D721Med (cell line): ENCODE measurements at regions not wholly inside any gene's neighbourhood (a gene's known extent, or its start where the extent isn't known, plus 50 kb on each side); places are given as distances from the start of the nearest gene placed in this dataset.

Source experiments
- DNase-seq: peaks from one replicate; pipeline ENCODE4 v3.0.0; 2011; ENCODE audit warnings: low spot score; ENCODE audit not compliant: insufficient read length
- FAIRE-seq: peaks from 2 replicates; lab custom pipeline; 2011; peaks lifted over from hg19 to GRCh38; lab: Jason Lieb, UNC
- CTCF ChIP-seq: IDR thresholded peaks from 2 replicates; pipeline ENCODE4 v1.5.1; 2012; ENCODE audit warnings: mild to moderate bottlenecking, control low read depth; ENCODE audit not compliant: insufficient read depth; ENCODE audit errors: missing control alignments

DNA sequence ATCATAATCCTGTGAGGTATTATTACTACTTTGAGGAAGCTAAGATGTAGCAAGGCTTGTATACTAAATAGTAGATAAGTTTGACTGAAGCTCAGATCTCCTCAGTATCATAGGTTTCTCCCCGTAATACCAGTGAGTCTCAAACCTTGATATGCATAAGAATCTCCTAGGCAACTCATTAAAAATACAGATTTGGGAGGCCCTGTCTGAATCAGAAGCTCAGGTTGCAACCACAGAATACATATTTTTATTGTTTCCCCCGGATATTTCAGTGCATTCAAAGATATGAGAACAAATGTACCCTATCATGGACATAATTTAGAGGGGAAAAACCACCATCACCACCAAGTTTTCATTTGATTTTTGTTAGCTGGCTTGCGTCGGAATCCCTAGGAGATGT lies 242.1 kb upstream of the C2CD4B start:
- no peak for TF ChIP-seq CTCF
- no peak for DNase-seq
- FAIRE-seq: no peak

DNA sequence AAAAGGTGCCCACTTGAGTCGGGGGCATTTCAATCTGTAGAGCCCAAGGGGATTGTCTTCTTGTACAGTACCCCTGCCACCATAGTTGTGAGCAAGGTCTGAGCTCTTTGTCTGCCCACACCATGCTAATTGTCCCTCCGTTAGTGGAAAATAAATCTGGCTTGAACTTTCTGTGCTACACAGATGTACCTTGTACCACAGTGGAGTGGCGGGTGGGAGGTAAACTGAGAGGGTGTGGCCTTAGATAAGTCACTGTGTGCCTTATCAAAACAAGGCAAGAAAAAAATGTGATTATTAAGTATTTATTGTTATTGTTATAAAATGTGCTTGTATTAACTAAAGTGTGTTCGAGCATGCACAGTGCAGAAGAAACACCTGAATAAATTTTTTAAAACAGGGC lies 242.9 kb upstream of the C2CD4B start:
- DNase-seq: no peak
- TF ChIP-seq CTCF: no peak
- FAIRE-seq: no peak

DNA sequence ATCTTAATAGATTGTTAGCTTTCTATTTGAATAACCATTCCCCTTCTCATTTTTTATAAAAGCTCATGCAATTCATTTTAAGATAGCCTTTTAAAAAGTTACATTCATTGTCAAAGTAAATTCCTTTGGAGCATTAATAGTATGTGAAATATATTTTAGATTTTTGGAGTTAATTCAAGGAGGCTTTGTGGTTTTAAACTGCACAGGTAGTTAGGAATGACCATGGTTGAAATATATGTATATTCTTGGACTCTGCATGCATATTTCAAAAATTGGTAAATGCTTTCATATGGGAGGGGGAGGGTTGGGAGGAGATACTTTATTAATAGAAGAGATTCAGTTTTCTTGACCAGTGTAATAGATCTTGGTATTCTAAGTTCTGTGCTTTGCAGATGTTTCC lies 244.4 kb upstream of the C2CD4B start:
- TF ChIP-seq CTCF: no peak
- no peak for FAIRE-seq
- DNase-seq: no peak

DNA sequence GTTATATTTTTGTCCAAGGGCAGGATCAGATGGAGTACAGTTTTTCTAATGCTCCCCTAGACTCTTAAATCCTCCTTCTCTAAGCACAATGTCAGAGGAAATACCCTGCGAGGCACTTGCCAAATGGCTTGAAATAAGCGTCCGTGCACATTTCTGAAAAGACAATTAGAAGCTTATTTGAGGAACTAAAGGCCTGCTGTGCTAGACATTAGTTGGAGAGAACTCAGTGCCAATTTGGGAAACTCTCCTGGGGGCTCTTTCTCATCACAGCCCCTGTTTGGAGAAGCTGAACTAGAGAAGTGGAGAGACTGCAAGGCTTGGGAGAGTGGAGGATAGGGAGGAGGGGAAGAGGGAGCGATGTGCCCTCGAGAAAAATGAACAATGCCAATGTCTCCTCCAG lies 247.6 kb upstream of the C2CD4B start:
- no peak for FAIRE-seq
- DNase-seq: no peak
- no peak for TF ChIP-seq CTCF

- no peak for TF ChIP-seq CTCF
- DNase-seq (no peak), FAIRE-seq (no peak)
Measured at GRCh38 chr15:62413153-62413552, 248.1 kb upstream of the C2CD4B start.

- FAIRE-seq (no peak), DNase-seq (no peak)
- no peak for TF ChIP-seq CTCF
Measured at GRCh38 chr15:62413786-62414185, 248.7 kb upstream of the C2CD4B start.

- DNase-seq (no peak), FAIRE-seq (no peak)
- TF ChIP-seq CTCF: no peak
Measured at GRCh38 chr15:62415498-62415897, 250.4 kb upstream of the C2CD4B start.
